ENCODE measurements at regions not wholly inside any gene's neighbourhood (a gene's known extent, or its start where the extent isn't known, plus 50 kb on each side); places are given as distances from the start of the nearest gene placed in this dataset.

DNA sequence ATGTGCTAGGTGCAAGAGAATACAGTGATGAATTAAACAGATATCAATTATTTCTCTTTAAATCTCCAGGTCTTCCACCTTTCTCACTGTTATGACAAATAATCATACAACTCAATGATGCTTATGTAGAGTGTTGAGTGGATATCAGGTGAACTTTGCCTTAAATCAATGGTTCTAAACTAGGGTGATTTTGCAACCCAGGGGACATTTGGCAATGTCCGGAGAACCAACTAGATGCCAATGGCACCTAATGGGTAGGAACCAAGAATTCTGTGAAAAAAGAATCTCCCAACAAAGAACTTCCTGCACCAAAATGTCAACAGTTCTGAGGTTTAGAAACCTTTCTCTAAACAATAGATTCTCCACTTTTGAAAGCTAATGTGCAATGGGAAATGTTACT lies 52.0 kb upstream of the GDNF start:
- TF ChIP-seq, protein P1, sequence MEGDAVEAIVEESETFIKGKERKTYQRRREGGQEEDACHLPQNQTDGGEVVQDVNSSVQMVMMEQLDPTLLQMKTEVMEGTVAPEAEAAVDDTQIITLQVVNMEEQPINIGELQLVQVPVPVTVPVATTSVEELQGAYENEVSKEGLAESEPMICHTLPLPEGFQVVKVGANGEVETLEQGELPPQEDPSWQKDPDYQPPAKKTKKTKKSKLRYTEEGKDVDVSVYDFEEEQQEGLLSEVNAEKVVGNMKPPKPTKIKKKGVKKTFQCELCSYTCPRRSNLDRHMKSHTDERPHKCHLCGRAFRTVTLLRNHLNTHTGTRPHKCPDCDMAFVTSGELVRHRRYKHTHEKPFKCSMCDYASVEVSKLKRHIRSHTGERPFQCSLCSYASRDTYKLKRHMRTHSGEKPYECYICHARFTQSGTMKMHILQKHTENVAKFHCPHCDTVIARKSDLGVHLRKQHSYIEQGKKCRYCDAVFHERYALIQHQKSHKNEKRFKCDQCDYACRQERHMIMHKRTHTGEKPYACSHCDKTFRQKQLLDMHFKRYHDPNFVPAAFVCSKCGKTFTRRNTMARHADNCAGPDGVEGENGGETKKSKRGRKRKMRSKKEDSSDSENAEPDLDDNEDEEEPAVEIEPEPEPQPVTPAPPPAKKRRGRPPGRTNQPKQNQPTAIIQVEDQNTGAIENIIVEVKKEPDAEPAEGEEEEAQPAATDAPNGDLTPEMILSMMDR (IDR thresholded peaks at IDR 0.05; ENCODE audit: low read depth, low read length): no peak
- TF ChIP-seq EZH2phosphoT487 (IDR thresholded peaks at IDR 0.05; ENCODE audit: low read depth): no peak

Measured in OCI-LY3 (cell line).